ENCODE measurements at regions not wholly inside any gene's neighbourhood (a gene's known extent, or its start where the extent isn't known, plus 50 kb on each side); places are given as distances from the start of the nearest gene placed in this dataset.

DNA sequence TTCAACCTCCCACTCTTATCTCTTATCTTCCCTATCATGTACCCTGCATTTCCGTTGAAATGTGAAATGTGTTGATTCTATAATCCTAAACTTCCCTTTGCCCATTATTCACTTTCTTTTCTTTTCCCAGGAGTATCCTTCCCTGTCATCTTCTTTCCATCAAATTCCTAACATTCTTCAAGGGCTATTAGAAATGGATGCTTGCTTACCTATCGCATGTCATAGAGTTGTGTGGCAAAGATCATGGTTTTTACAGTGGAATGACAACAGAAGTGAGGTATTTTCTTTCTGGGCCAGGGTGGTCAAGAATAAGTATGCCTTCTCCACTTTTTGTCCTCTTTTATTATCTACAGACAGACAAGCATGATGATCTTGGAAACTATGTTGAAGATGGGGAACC, 124.4 kb upstream of the SLC5A12 start:
- TF ChIP-seq SP1 (IDR thresholded peaks at IDR 0.05) (no peak), FOXM1 (IDR thresholded peaks at IDR 0.05; ENCODE audit: borderline replicate concordance) (no peak), CTBP1 (IDR thresholded peaks at IDR 0.05; ENCODE audit: borderline replicate concordance) (no peak), ZNF384 (IDR thresholded peaks at IDR 0.05) (no peak), FOXK2 (IDR thresholded peaks at IDR 0.05) (no peak), PKNOX1 (IDR thresholded peaks at IDR 0.05) (no peak), ELF4 (IDR thresholded peaks at IDR 0.05) (no peak), ARNT (IDR thresholded peaks at IDR 0.05) (no peak), SUZ12 (IDR thresholded peaks at IDR 0.05) (no peak), NFRKB (IDR thresholded peaks at IDR 0.05) (no peak)
